ENCODE measurements at regions not wholly inside any gene's neighbourhood (a gene's known extent, or its start where the extent isn't known, plus 50 kb on each side); places are given as distances from the start of the nearest gene placed in this dataset.

GRCh38 chr12:58607805-58608204, 312.5 kb downstream of the LRIG3 start:
- POLR2A ChIA-PET = interaction anchor here (0.6 kb wide), 1 partner anchor 46 kb away, joined by 3 read pairs; no protein-coding TSS in a partner anchor
- CTCF ChIA-PET = interaction anchor here (0.9 kb wide), 1 partner anchor 67 kb away, joined by 5 read pairs; no protein-coding TSS in a partner anchor
- DNase-seq (ENCODE audit: low read depth) = no peak

DNA sequence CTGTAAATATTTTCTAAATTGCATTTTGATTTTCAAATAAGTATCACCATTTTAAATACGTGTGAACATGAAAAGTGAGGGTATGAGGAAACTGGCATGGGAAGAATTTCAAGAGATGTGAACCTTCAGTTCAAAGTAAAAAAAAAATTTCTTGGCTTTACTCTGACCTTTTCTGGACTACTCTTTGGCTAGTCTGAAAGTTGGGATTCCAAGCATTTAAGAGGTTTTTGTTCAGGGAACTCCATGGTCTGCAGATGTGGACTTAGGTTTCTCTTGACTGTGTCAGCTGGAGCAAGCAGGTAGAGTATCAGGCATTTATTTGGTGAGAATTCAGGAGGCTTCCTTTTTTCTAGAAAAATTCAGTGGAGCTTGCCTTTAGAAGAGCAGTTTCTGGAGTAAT, 311.6 kb downstream of the LRIG3 start:
- peak; percentile 31 for DNase-seq (ENCODE audit: low read depth)
- ChIA-PET POLR2A (no interaction called here), CTCF (no interaction called here)
- TF ChIP-seq, protein P1, sequence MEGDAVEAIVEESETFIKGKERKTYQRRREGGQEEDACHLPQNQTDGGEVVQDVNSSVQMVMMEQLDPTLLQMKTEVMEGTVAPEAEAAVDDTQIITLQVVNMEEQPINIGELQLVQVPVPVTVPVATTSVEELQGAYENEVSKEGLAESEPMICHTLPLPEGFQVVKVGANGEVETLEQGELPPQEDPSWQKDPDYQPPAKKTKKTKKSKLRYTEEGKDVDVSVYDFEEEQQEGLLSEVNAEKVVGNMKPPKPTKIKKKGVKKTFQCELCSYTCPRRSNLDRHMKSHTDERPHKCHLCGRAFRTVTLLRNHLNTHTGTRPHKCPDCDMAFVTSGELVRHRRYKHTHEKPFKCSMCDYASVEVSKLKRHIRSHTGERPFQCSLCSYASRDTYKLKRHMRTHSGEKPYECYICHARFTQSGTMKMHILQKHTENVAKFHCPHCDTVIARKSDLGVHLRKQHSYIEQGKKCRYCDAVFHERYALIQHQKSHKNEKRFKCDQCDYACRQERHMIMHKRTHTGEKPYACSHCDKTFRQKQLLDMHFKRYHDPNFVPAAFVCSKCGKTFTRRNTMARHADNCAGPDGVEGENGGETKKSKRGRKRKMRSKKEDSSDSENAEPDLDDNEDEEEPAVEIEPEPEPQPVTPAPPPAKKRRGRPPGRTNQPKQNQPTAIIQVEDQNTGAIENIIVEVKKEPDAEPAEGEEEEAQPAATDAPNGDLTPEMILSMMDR (IDR thresholded peaks at IDR 0.05; ENCODE audit: insufficient read depth, low read depth, low read length) = no peak
- no peaks in the 10 kb centered on the region for H3K27me3 ChIP-seq (ENCODE audit: control insufficient read depth, insufficient read depth, low read length)
- H3K36me3 ChIP-seq (ENCODE audit: control insufficient read depth, insufficient read depth, low read length) = no peaks in the 10 kb centered on the region
- no peak overlapping the region for H3K4me3 ChIP-seq (ENCODE audit: low read depth, low read length)

More at GRCh38 chr12:58607805-58608204, 312.5 kb downstream of the LRIG3 start:
- TF ChIP-seq, protein P1 (IDR thresholded peaks at IDR 0.05; ENCODE audit: insufficient read depth, low read depth, low read length) = no peak
- no peak overlapping the region for H3K4me3 ChIP-seq (ENCODE audit: low read depth, low read length)
- no peaks in the 10 kb centered on the region for H3K27me3 ChIP-seq (ENCODE audit: control insufficient read depth, insufficient read depth, low read length)
- no peaks in the 10 kb centered on the region for H3K36me3 ChIP-seq (ENCODE audit: control insufficient read depth, insufficient read depth, low read length)

DNA sequence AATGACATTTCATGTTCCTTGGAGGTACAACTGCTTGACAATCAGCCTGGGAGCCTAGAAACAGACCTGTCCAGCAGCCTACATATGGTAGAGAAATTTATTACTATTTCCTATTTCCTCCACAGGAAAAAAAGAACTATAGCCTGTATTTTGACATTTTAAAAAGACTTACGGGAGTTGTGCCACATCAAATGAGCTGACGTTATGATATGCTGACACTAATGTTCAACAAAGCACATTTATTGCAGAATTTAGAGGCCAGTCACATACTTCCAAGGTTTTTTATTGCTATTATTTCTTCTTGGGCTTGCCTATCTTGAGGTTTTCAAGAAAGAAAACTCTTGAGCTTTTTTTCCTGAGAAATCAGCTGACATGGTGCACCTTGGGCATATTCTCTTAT, 305.3 kb downstream of the LRIG3 start:
- CTCF ChIA-PET = interaction anchor here (1.9 kb wide), 1 partner anchor 14 kb away, joined by 8 read pairs; no protein-coding TSS in a partner anchor
- TF ChIP-seq, protein P1 (IDR thresholded peaks at IDR 0.05; ENCODE audit: insufficient read depth, low read depth, low read length) = no peak
- DNase-seq (ENCODE audit: low read depth) = no peak
- Histone ChIP-seq H3K36me3 (ENCODE audit: control insufficient read depth, insufficient read depth, low read length) (no peaks in the 10 kb centered on the region), H3K4me3 (ENCODE audit: low read depth, low read length) (no peak overlapping the region), H3K27me3 (ENCODE audit: control insufficient read depth, insufficient read depth, low read length) (no peaks in the 10 kb centered on the region)
- POLR2A ChIA-PET = no interaction called here

GRCh38 chr12:58615576-58615975, 304.7 kb downstream of the LRIG3 start:
- ChIA-PET CTCF (interaction anchor here (1.9 kb wide), 1 partner anchor 14 kb away, joined by 8 read pairs; no protein-coding TSS in a partner anchor), POLR2A (no interaction called here)
- no peaks in the 10 kb centered on the region for H3K27me3 ChIP-seq (ENCODE audit: control insufficient read depth, insufficient read depth, low read length)
- TF ChIP-seq, protein P1 (IDR thresholded peaks at IDR 0.05; ENCODE audit: insufficient read depth, low read depth, low read length) = no peak
- no peak for DNase-seq (ENCODE audit: low read depth)
- H3K36me3 ChIP-seq (ENCODE audit: control insufficient read depth, insufficient read depth, low read length) = no peaks in the 10 kb centered on the region
- no peak overlapping the region for H3K4me3 ChIP-seq (ENCODE audit: low read depth, low read length)

GRCh38 chr12:58616618-58617017, 303.7 kb downstream of the LRIG3 start:
- ChIA-PET POLR2A (no interaction called here), CTCF (interaction anchor here (1.9 kb wide), 1 partner anchor 13 kb away, joined by 8 read pairs; no protein-coding TSS in a partner anchor)
- Histone ChIP-seq H3K36me3 (ENCODE audit: control insufficient read depth, insufficient read depth, low read length) (no peaks in the 10 kb centered on the region), H3K4me3 (ENCODE audit: low read depth, low read length) (no peak overlapping the region), H3K27me3 (ENCODE audit: control insufficient read depth, insufficient read depth, low read length) (no peaks in the 10 kb centered on the region)
- DNase-seq (ENCODE audit: low read depth) = no peak
- TF ChIP-seq, protein P1 (IDR thresholded peaks at IDR 0.05; ENCODE audit: insufficient read depth, low read depth, low read length) = no peak
